Mesendoderm (in vitro differentiated cells): ENCODE measurements at regions not wholly inside any gene's neighbourhood (a gene's known extent, or its start where the extent isn't known, plus 50 kb on each side); places are given as distances from the start of the nearest gene placed in this dataset.

Source experiments
- DNase-seq: peaks from one replicate; pipeline ENCODE4 v3.0.0; 2013
- H2AK5ac ChIP-seq: 2 replicates; pipeline ENCODE4 v1.6.1; 2013; ENCODE audit warnings: low read length, inconsistent platforms
- H2BK120ac ChIP-seq: 2 replicates; pipeline ENCODE4 v1.6.1; 2013; ENCODE audit warnings: low read depth, mild to moderate bottlenecking, low read length, moderate library complexity, mixed read lengths
- H2BK15ac ChIP-seq: replicated peaks from 2 replicates; pipeline ENCODE4 v1.6.1; 2013; ENCODE audit warnings: low read depth, mild to moderate bottlenecking, moderate library complexity
- H2BK5ac ChIP-seq: 2 replicates; pipeline ENCODE4 v1.6.1; 2013; ENCODE audit warnings: low read length, inconsistent platforms
- H3K18ac ChIP-seq: 2 replicates; pipeline ENCODE4 v1.6.1; 2013; ENCODE audit warnings: mild to moderate bottlenecking, low read length, mixed read lengths
- H3K23ac ChIP-seq: one replicate; pipeline ENCODE4 v1.6.1; 2013; ENCODE audit warnings: low read length
- H3K27ac ChIP-seq: 2 replicates; pipeline ENCODE4 v1.5.1; 2013; ENCODE audit warnings: low read depth, mild to moderate bottlenecking, inconsistent platforms, low read length, moderate library complexity
- H3K27me3 ChIP-seq: 2 replicates; pipeline ENCODE4 v1.6.1; 2013; ENCODE audit warnings: low read length, control low read depth, mild to moderate bottlenecking, inconsistent platforms; ENCODE audit not compliant: insufficient read depth, poor library complexity
- H3K36me3 ChIP-seq: 2 replicates; pipeline ENCODE4 v1.6.1; 2013; ENCODE audit warnings: low read length, inconsistent platforms; ENCODE audit not compliant: control insufficient read depth, insufficient read depth
- H3K4ac ChIP-seq: one replicate; pipeline ENCODE4 v1.6.1; 2013; ENCODE audit warnings: low read depth, mild to moderate bottlenecking, low read length, moderate library complexity
- H3K4me1 ChIP-seq: 2 replicates; pipeline ENCODE4 v1.6.1; 2013; ENCODE audit warnings: low read depth, low read length, inconsistent platforms; ENCODE audit not compliant: control insufficient read depth
- H3K4me2 ChIP-seq: 2 replicates; pipeline ENCODE4 v1.6.1; 2013; ENCODE audit warnings: low read length
- H3K4me3 ChIP-seq: 2 replicates; pipeline ENCODE4 v1.5.1; 2013; ENCODE audit warnings: mild to moderate bottlenecking, low read length
- H3K56ac ChIP-seq: one replicate; pipeline ENCODE4 v1.6.1; 2013; ENCODE audit warnings: low read length
- H3K79me1 ChIP-seq: 2 replicates; pipeline ENCODE4 v1.6.1; 2013; ENCODE audit warnings: low read length, inconsistent platforms
- H3K79me2 ChIP-seq: 2 replicates; pipeline ENCODE4 v1.6.1; 2013; ENCODE audit warnings: mild to moderate bottlenecking, low read length; ENCODE audit not compliant: control insufficient read depth, insufficient read depth
- H3K9ac ChIP-seq: 2 replicates; pipeline ENCODE4 v1.6.1; 2013; ENCODE audit warnings: low read length, inconsistent platforms
- H4K5ac ChIP-seq: one replicate; pipeline ENCODE4 v1.6.1; 2013; ENCODE audit warnings: low read length
- H4K8ac ChIP-seq: one replicate; pipeline ENCODE4 v1.6.1; 2013; ENCODE audit warnings: low read depth, mild to moderate bottlenecking, control low read depth, low read length, moderate library complexity
- WGBS: extraction: QIAGEN DNeasy Blood & Tissue Kit; methylation state at CpG from one replicate; pipeline ENCODE4 v1.1.7; 2013; ENCODE audit warnings: low lambda C conversion rate, missing lambda C conversion rate; ENCODE audit not compliant: insufficient coverage; ENCODE audit errors: extremely low coverage; 5-methylcytosine and 5-hydroxymethylcytosine counted together

- H3K56ac ChIP-seq, result no peak overlapping the region
- no peak overlapping the region for H2BK120ac ChIP-seq
- H3K27me3 ChIP-seq, result no peaks in the 10 kb centered on the region
- no peak overlapping the region for H3K27ac ChIP-seq
- no peak for DNase-seq
- H4K8ac ChIP-seq, result no peak overlapping the region
- H3K79me2 ChIP-seq, result no peaks in the 10 kb centered on the region
- H3K18ac ChIP-seq, result no peak overlapping the region
- no peak overlapping the region for H3K23ac ChIP-seq
- H3K4me2 ChIP-seq, result no peak overlapping the region
- H2BK5ac ChIP-seq, result no peak overlapping the region
- H4K5ac ChIP-seq, result no peak overlapping the region
- H3K4me3 ChIP-seq, result no peak overlapping the region
- no peak overlapping the region for H2AK5ac ChIP-seq
- H2BK15ac ChIP-seq, result no peak overlapping the region
- no peaks in the 10 kb centered on the region for H3K4me1 ChIP-seq
- H3K4ac ChIP-seq, result no peak overlapping the region
- no peak overlapping the region for H3K9ac ChIP-seq
- no peaks in the 10 kb centered on the region for H3K79me1 ChIP-seq
- no peaks in the 10 kb centered on the region for H3K36me3 ChIP-seq
- WGBS, result no CpG with 5 or more reads among the region's 19 CpGs
These were observed 215.1 kb downstream of the DLL1 start for GRCh38 chr6:170075659-170076223.

GRCh38 chr6:170074907-170075306, 216.0 kb downstream of the DLL1 start:
- Histone ChIP-seq H3K27me3 (no peaks in the 10 kb centered on the region), H4K8ac (no peak overlapping the region), H3K23ac (no peak overlapping the region), H2BK5ac (no peak overlapping the region), H3K36me3 (no peaks in the 10 kb centered on the region), H4K5ac (no peak overlapping the region), H3K56ac (no peak overlapping the region), H3K9ac (no peak overlapping the region), H3K18ac (no peak overlapping the region), H3K4me1 (no peaks in the 10 kb centered on the region), H2AK5ac (no peak overlapping the region), H2BK120ac (no peak overlapping the region), H3K4me3 (no peak overlapping the region), H2BK15ac (no peak overlapping the region), H3K4me2 (no peak overlapping the region), H3K27ac (no peak overlapping the region), H3K4ac (no peak overlapping the region), H3K79me2 (no peaks in the 10 kb centered on the region), H3K79me1 (no peaks in the 10 kb centered on the region)
- WGBS, result no CpG with 5 or more reads among the region's 17 CpGs
- DNase-seq, result no peak

- Histone ChIP-seq H3K9ac (no peak overlapping the region), H3K4me1 (no peaks in the 10 kb centered on the region), H3K23ac (no peak overlapping the region), H3K4me3 (no peak overlapping the region), H3K36me3 (no peaks in the 10 kb centered on the region), H3K27me3 (no peaks in the 10 kb centered on the region), H3K18ac (no peak overlapping the region), H3K4ac (no peak overlapping the region), H3K79me1 (no peaks in the 10 kb centered on the region), H2BK15ac (no peak overlapping the region), H4K5ac (no peak overlapping the region), H4K8ac (no peak overlapping the region), H2AK5ac (no peak overlapping the region), H3K79me2 (no peaks in the 10 kb centered on the region), H2BK5ac (no peak overlapping the region), H3K56ac (no peak overlapping the region), H3K4me2 (no peak overlapping the region), H3K27ac (no peak overlapping the region), H2BK120ac (no peak overlapping the region)
- WGBS, result no CpG with 5 or more reads among the region's 6 CpGs
- no peak for DNase-seq
These were observed 216.4 kb downstream of the DLL1 start for GRCh38 chr6:170074435-170074834.

- no CpG with 5 or more reads among the region's 13 CpGs for WGBS
These were observed 217.0 kb downstream of the DLL1 start for GRCh38 chr6:170073846-170074245.

GRCh38 chr6:170072246-170072645, 218.6 kb downstream of the DLL1 start:
- no peak overlapping the region for H3K23ac ChIP-seq
- H4K5ac ChIP-seq, result no peak overlapping the region
- no peak overlapping the region for H3K4me3 ChIP-seq
- WGBS, result no CpG with 5 or more reads among the region's 11 CpGs
- no peak overlapping the region for H3K4me2 ChIP-seq
- H3K4ac ChIP-seq, result no peak overlapping the region
- no peaks in the 10 kb centered on the region for H3K79me1 ChIP-seq
- no peak overlapping the region for H2BK5ac ChIP-seq
- H2BK120ac ChIP-seq, result no peak overlapping the region
- no peak overlapping the region for H3K9ac ChIP-seq
- no peak overlapping the region for H3K56ac ChIP-seq
- no peak overlapping the region for H4K8ac ChIP-seq
- no peaks in the 10 kb centered on the region for H3K79me2 ChIP-seq
- no peak overlapping the region for H3K27ac ChIP-seq
- H2AK5ac ChIP-seq, result no peak overlapping the region
- no peak overlapping the region for H2BK15ac ChIP-seq
- no peaks in the 10 kb centered on the region for H3K27me3 ChIP-seq
- no peaks in the 10 kb centered on the region for H3K36me3 ChIP-seq
- H3K4me1 ChIP-seq, result no peaks in the 10 kb centered on the region
- no peak overlapping the region for H3K18ac ChIP-seq
- DNase-seq, result no peak

More at GRCh38 chr6:170073846-170074245, 217.0 kb downstream of the DLL1 start:
- H3K36me3 ChIP-seq, result no peaks in the 10 kb centered on the region
- H3K79me1 ChIP-seq, result no peaks in the 10 kb centered on the region
- H3K27me3 ChIP-seq, result no peaks in the 10 kb centered on the region
- no peak overlapping the region for H3K18ac ChIP-seq
- no peak overlapping the region for H4K8ac ChIP-seq
- no peak overlapping the region for H2BK15ac ChIP-seq
- no peak overlapping the region for H3K4ac ChIP-seq
- no peak overlapping the region for H3K9ac ChIP-seq
- H3K23ac ChIP-seq, result no peak overlapping the region
- H3K27ac ChIP-seq, result no peak overlapping the region
- no peak overlapping the region for H2BK5ac ChIP-seq
- no peaks in the 10 kb centered on the region for H3K79me2 ChIP-seq
- H4K5ac ChIP-seq, result no peak overlapping the region
- H3K4me3 ChIP-seq, result no peak overlapping the region
- H3K4me2 ChIP-seq, result no peak overlapping the region
- H3K4me1 ChIP-seq, result no peaks in the 10 kb centered on the region
- DNase-seq, result no peak
- H3K56ac ChIP-seq, result no peak overlapping the region
- no peak overlapping the region for H2AK5ac ChIP-seq
- H2BK120ac ChIP-seq, result no peak overlapping the region

- H3K36me3 ChIP-seq, result no peaks in the 10 kb centered on the region
- no peaks in the 10 kb centered on the region for H3K79me2 ChIP-seq
- no peak overlapping the region for H3K23ac ChIP-seq
- no peaks in the 10 kb centered on the region for H3K4me1 ChIP-seq
- H3K9ac ChIP-seq, result no peak overlapping the region
- no CpG with 5 or more reads among the region's 3 CpGs for WGBS
- H2AK5ac ChIP-seq, result no peak overlapping the region
- no peak overlapping the region for H2BK5ac ChIP-seq
- H3K27ac ChIP-seq, result no peak overlapping the region
- no peak overlapping the region for H2BK120ac ChIP-seq
- no peak overlapping the region for H4K8ac ChIP-seq
- H3K18ac ChIP-seq, result no peak overlapping the region
- DNase-seq, result no peak
- H3K79me1 ChIP-seq, result no peaks in the 10 kb centered on the region
- no peak overlapping the region for H4K5ac ChIP-seq
- H3K4ac ChIP-seq, result no peak overlapping the region
- no peak overlapping the region for H3K4me2 ChIP-seq
- H3K56ac ChIP-seq, result no peak overlapping the region
- no peak overlapping the region for H2BK15ac ChIP-seq
- no peaks in the 10 kb centered on the region for H3K27me3 ChIP-seq
- no peak overlapping the region for H3K4me3 ChIP-seq
These were observed 221.3 kb downstream of the DLL1 start for GRCh38 chr6:170069611-170070010.
